Liver (tissue), 8 donors: ENCODE measurements at regions not wholly inside any gene's neighbourhood (a gene's known extent, or its start where the extent isn't known, plus 50 kb on each side); places are given as distances from the start of the nearest gene placed in this dataset.

Experiments
- DNase-seq: peaks from one replicate; pipeline ENCODE4 v3.0.0-alpha.2; 2017; ENCODE audit warnings: low spot score
- H3K27ac ChIP-seq, 2 donors: one replicate each; pipeline ENCODE4 v1.7.0; 2013; ENCODE audit warnings: inconsistent platforms in 2 of 2, low read length in 2 of 2, control low read depth in 1 of 2, low read depth in 1 of 2, mild to moderate bottlenecking in 1 of 2
- H3K27me3 ChIP-seq, 4 donors: one replicate each; pipeline versions ENCODE4 v1.6.1 to v1.7.0; 2013; ENCODE audit warnings: low read length in 3 of 4, inconsistent platforms in 1 of 4, mild to moderate bottlenecking in 1 of 4, moderate library complexity in 1 of 4; ENCODE audit not compliant: control insufficient read depth in 4 of 4, insufficient read depth in 4 of 4
- H3K36me3 ChIP-seq, 4 donors: one replicate each; pipeline versions ENCODE4 v1.6.1 to v1.7.0; 2013; ENCODE audit warnings: low read length in 3 of 4, mild to moderate bottlenecking in 3 of 4, low read depth in 1 of 4, moderate library complexity in 1 of 4; ENCODE audit not compliant: control insufficient read depth in 4 of 4, insufficient read depth in 3 of 4
- H3K4me1 ChIP-seq, 4 donors: one replicate each; pipeline versions ENCODE4 v1.6.1 to v1.7.0; 2013; ENCODE audit warnings: low read length in 3 of 4, mild to moderate bottlenecking in 3 of 4, moderate library complexity in 1 of 4; ENCODE audit not compliant: control insufficient read depth in 4 of 4, insufficient read depth in 4 of 4
- H3K4me3 ChIP-seq, 3 donors: one replicate each; pipeline versions ENCODE4 v1.6.1 to v1.7.0; 2013; ENCODE audit warnings: low read length in 3 of 3, control low read depth in 1 of 3, low read depth in 1 of 3, mild to moderate bottlenecking in 1 of 3
- H3K9ac ChIP-seq, 2 donors: one replicate each; pipeline ENCODE4 v1.7.0; 2013; ENCODE audit warnings: low read length in 2 of 2, mild to moderate bottlenecking in 2 of 2, moderate library complexity in 2 of 2, control low read depth in 1 of 2, low read depth in 1 of 2
- H3K9me3 ChIP-seq, 4 donors: one replicate each; pipeline versions ENCODE4 v1.6.1 to v1.7.0; 2013; ENCODE audit warnings: low read length in 3 of 4; ENCODE audit not compliant: control insufficient read depth in 4 of 4
- CTCF ChIP-seq: fragments of 150-350 bp; IDR thresholded peaks from 2 replicates; pipeline ENCODE4 v1.5.1; 2017; ENCODE audit warnings: improper control_type of control experiment, low read depth, low read length; ENCODE audit not compliant: missing input control
- FOXA1 ChIP-seq: IDR thresholded peaks from 2 replicates; pipeline ENCODE4 v1.6.1; 2016; ENCODE audit warnings: antibody characterized with exemption
- GABPA ChIP-seq, 2 donors: IDR thresholded peaks in 1 of 2; conservative IDR thresholded peaks in 1 of 2; 2 replicates each; pipeline ENCODE4 v1.6.1; 2016; ENCODE audit warnings: antibody characterized with exemption in 2 of 2, mild to moderate bottlenecking in 1 of 2, moderate library complexity in 1 of 2
- HNF4G ChIP-seq: IDR thresholded peaks from 2 replicates; pipeline ENCODE4 v1.6.1; 2016; ENCODE audit warnings: antibody characterized with exemption
- MAX ChIP-seq: IDR thresholded peaks from 2 replicates; pipeline ENCODE4 v1.6.1; 2016; ENCODE audit warnings: antibody characterized with exemption
- NR2F2 ChIP-seq: IDR thresholded peaks from 2 replicates; pipeline ENCODE4 v1.6.1; 2016; ENCODE audit warnings: antibody characterized with exemption
- REST ChIP-seq: IDR thresholded peaks from 2 replicates; pipeline ENCODE4 v1.6.1; 2016; ENCODE audit warnings: antibody characterized with exemption, mild to moderate bottlenecking
- RXRA ChIP-seq, 2 donors: IDR thresholded peaks; 2 replicates each; pipeline ENCODE4 v1.6.1; 2017 to 2018; ENCODE audit warnings: antibody characterized with exemption in 2 of 2, mild to moderate bottlenecking in 1 of 2
- SP1 ChIP-seq: IDR thresholded peaks from 2 replicates; pipeline ENCODE4 v1.6.1; 2018; ENCODE audit warnings: antibody characterized with exemption, mild to moderate bottlenecking
- TAF1 ChIP-seq: conservative IDR thresholded peaks from 2 replicates; pipeline ENCODE4 v1.6.1; 2016; ENCODE audit warnings: antibody characterized with exemption, mild to moderate bottlenecking
- YY1 ChIP-seq: IDR thresholded peaks from 2 replicates; pipeline ENCODE4 v1.6.1; 2016; ENCODE audit warnings: antibody characterized with exemption, mild to moderate bottlenecking
- ZBTB33 ChIP-seq: IDR thresholded peaks from 2 replicates; pipeline ENCODE4 v1.6.1; 2016; ENCODE audit warnings: antibody characterized with exemption
- WGBS: extraction: QIAGEN DNeasy Blood & Tissue Kit; methylation state at CpG from one replicate; pipeline ENCODE4 v1.1.7; 2013; 5-methylcytosine and 5-hydroxymethylcytosine counted together
- donor health status: healthy.
- donor health status: healthy.
- donor health status: healthy.
- donor health status: healthy.
- donor health status: healthy.

GRCh38 chr12:41919048-41919447, 225.6 kb downstream of the GXYLT1 start (continued):
- no peak for TF ChIP-seq CTCF
- no peak for TF ChIP-seq SP1

GRCh38 chr12:41917938-41918341, 226.7 kb downstream of the GXYLT1 start:
- peaks cover 0 to 5% (median 0%) of the 10 kb centered on the region in 4 donors for H3K27me3 ChIP-seq
- H3K36me3 ChIP-seq, result no peaks in the 10 kb centered on the region
- no peak overlapping the region for H3K27ac ChIP-seq
- DNase-seq, result no peak
- no peaks in the 10 kb centered on the region for H3K9me3 ChIP-seq
- no peaks in the 10 kb centered on the region for H3K4me1 ChIP-seq
- peak; percentile 21 for TF ChIP-seq NR2F2
- TF ChIP-seq RXRA (IDR thresholded peaks at IDR 0.05), result no peak
- no peak for TF ChIP-seq GABPA (IDR thresholded peaks at IDR 0.05 in 1 of 2, conservative IDR thresholded peaks at IDR 0.05 in 1 of 2)
- TF ChIP-seq REST, result no peak
- 40% methylated on average over 5 of the region's 5 CpGs for WGBS
- no peak overlapping the region for H3K9ac ChIP-seq
- H3K4me3 ChIP-seq, result no peak overlapping the region

GRCh38 chr12:41917181-41917580, 227.5 kb downstream of the GXYLT1 start:
- Histone ChIP-seq H3K4me1 (no peaks in the 10 kb centered on the region), H3K9me3 (no peaks in the 10 kb centered on the region), H3K27ac (no peak overlapping the region), H3K36me3 (no peaks in the 10 kb centered on the region), H3K9ac (no peak overlapping the region), H3K4me3 (no peak overlapping the region), H3K27me3 (peaks cover 0 to 2% (median 0%) of the 10 kb centered on the region in 4 donors)
- DNase-seq, result no peak
- no peak for TF ChIP-seq TAF1

GRCh38 chr12:41910578-41911320, 233.9 kb downstream of the GXYLT1 start:
- no peak overlapping the region for H3K27ac ChIP-seq
- no peak for DNase-seq
- WGBS, result 61% methylated on average over 6 of the region's 6 CpGs
- no peaks in the 10 kb centered on the region for H3K9me3 ChIP-seq
- no peaks in the 10 kb centered on the region for H3K36me3 ChIP-seq
- no peaks in the 10 kb centered on the region for H3K4me1 ChIP-seq
- H3K9ac ChIP-seq, result no peak overlapping the region
- no peak overlapping the region for H3K4me3 ChIP-seq
- no peaks in the 10 kb centered on the region for H3K27me3 ChIP-seq
- no peak for TF ChIP-seq YY1
- TF ChIP-seq HNF4G, result no peak
- no peak for TF ChIP-seq ZBTB33
- TF ChIP-seq FOXA1, result no peak
- TF ChIP-seq MAX, result no peak
- TF ChIP-seq RXRA (IDR thresholded peaks at IDR 0.05), result no peak
- TF ChIP-seq SP1, result no peak
- no peak for TF ChIP-seq TAF1
- TF ChIP-seq CTCF, result no peak
